ENCODE measurements at regions not wholly inside any gene's neighbourhood (a gene's known extent, or its start where the extent isn't known, plus 50 kb on each side); places are given as distances from the start of the nearest gene placed in this dataset.

DNA sequence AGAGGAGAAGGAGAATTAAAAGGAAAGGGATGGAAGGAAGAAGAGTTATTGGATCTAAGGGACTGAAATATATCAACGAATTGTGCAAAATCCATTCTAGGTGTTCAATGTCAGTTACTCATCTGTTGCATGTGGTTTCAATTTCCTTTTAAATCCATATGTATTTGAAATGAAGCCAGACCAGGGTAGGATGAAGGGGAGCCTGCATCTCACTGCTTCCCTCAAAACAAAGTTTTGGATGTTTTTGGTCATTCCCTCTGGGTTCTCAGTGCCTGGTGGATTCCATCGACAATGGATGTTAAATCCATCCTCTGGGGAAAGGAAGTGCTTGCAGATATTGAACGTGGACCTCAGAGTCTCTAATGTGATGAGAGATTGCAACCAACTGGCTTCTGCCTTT, 103.5 kb upstream of the XYLT1 start:
- no peak for DNase-seq (ENCODE audit: low read depth)
- TF ChIP-seq CTCF (conservative IDR thresholded peaks at IDR 0.05; ENCODE audit: low read depth, low read length), result no peak
- H3K4me3 ChIP-seq (ENCODE audit: low read length), result no peak overlapping the region

DNA sequence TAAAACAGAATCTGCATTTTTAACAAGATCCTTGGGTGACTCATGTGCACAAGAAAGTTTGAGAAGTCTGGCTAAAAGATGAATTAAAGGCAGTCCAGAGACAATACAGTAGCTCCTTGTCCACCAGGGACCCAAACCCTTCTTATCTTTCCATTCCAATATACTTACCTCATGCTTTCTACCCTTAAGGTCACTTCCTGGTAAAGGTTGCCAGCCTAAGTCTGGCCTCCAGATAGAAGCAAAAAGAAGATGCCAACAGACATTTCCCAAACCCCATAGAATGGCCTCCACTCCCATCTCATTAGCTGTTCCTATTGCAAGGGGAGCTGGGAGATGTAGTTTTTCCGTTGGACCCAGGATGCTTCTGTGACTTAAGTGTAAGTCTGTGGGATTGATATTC, 101.4 kb upstream of the XYLT1 start:
- TF ChIP-seq CTCF (conservative IDR thresholded peaks at IDR 0.05; ENCODE audit: low read depth, low read length), result no peak
- H3K4me3 ChIP-seq (ENCODE audit: low read length), result no peak overlapping the region
- DNase-seq (ENCODE audit: low read depth), result no peak

DNA sequence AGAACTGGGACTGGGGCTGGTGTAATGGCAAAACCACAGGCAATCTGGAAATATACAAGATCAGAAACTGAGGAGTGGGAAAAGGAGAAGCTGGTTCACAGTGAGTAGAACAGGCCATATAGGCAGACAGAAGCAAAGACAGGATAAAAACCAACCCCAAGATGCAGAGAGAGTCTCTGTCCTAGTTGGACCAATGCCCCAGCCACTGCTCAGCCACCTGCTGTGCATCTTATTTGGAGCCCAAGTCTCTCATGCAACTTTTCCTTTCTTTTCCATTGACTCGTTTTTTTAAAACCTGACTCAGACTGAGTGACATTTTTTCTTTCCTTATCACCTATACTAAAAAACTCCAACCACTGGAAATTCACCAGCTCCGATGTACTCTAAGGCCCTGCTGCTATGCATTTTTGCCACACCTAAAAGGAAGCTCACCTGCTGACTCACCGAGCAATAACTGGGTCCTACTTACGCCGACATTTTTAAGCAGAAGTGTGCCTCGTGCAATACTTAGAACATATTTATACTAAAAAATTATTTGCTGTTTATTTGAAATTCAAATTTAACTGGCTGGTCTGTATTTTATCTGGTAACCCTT, 100.8 kb upstream of the XYLT1 start:
- TF ChIP-seq CTCF (conservative IDR thresholded peaks at IDR 0.05; ENCODE audit: low read depth, low read length), result no peak
- H3K4me3 ChIP-seq (ENCODE audit: low read length), result no peak overlapping the region

GRCh38 chr16:17568239-17568638, 97.5 kb upstream of the XYLT1 start:
- H3K4me3 ChIP-seq (ENCODE audit: low read length), result no peak overlapping the region
- no peak for TF ChIP-seq CTCF (conservative IDR thresholded peaks at IDR 0.05; ENCODE audit: low read depth, low read length)
- no peak for DNase-seq (ENCODE audit: low read depth)

More for the DNA sequence above, 100.8 kb upstream of the XYLT1 start:
- DNase-seq (ENCODE audit: low read depth), result no peak

DNA sequence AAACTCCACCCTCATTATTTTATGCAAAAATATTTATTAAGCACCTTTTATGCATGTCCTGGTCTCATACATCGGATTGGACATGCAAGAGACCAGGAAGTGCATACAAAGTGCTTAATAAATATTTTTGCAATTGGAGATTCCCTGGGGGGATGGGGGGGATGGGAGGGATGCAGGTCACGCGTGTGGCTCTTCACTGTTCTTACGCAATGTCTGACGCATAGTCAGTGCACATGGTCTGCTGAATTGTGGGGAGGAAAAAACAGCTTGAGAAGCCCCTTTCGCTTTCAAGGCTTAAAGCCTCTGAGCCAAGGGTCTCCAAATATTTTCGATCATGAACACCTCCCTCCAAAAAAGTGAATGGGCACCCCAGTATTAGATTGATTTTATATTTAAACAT, 96.7 kb upstream of the XYLT1 start:
- TF ChIP-seq CTCF (conservative IDR thresholded peaks at IDR 0.05; ENCODE audit: low read depth, low read length), result no peak
- no peak overlapping the region for H3K4me3 ChIP-seq (ENCODE audit: low read length)
- DNase-seq (ENCODE audit: low read depth), result no peak

GRCh38 chr16:17566656-17567450, 96.1 kb upstream of the XYLT1 start:
- no peak for TF ChIP-seq CTCF (conservative IDR thresholded peaks at IDR 0.05; ENCODE audit: low read depth, low read length)
- DNase-seq (ENCODE audit: low read depth), result no peak
- H3K4me3 ChIP-seq (ENCODE audit: low read length), result no peak overlapping the region

DNA sequence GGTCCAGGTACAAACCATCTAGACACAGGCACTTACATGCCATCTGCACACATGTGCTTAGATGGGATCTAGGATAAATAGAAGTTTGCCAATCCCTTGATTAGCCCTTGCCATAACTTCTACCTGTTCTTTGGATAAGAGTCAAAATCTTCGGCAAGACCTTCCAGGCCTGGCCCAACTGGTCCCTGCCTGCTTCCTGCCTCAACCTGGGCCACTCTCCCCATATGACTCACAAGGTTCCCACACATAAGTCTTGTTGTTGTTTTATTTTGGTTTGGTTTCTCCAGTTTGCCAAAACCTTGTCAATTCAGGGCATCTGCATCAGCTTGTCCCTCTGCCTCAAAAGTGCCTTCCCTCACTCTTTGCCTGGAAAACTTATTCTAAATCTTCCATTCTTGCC, 95.3 kb upstream of the XYLT1 start:
- no peak for TF ChIP-seq CTCF (conservative IDR thresholded peaks at IDR 0.05; ENCODE audit: low read depth, low read length)

More for the DNA sequence above, 95.3 kb upstream of the XYLT1 start:
- DNase-seq (ENCODE audit: low read depth), result no peak
- no peak overlapping the region for H3K4me3 ChIP-seq (ENCODE audit: low read length)
